Right renal pelvis (tissue), 4 donors: ENCODE measurements at regions not wholly inside any gene's neighbourhood (a gene's known extent, or its start where the extent isn't known, plus 50 kb on each side); places are given as distances from the start of the nearest gene placed in this dataset.
"Not testable (repeated sequence)": the region's sequence is repeated elsewhere in the genome, so short reads cannot be mapped to it uniquely, and the experiment has no call there.

ENCODE experiments used
- DNase-seq, 4 donors: peaks; one replicate each; pipeline ENCODE4 v3.0.0-alpha.2; 2013; ENCODE audit warnings: low read depth in 4 of 4, low spot score in 3 of 4, missing footprints in 1 of 4

GRCh38 chr10:35889971-35890675, 248.0 kb upstream of the FZD8 start:
- no peak for DNase-seq

DNA sequence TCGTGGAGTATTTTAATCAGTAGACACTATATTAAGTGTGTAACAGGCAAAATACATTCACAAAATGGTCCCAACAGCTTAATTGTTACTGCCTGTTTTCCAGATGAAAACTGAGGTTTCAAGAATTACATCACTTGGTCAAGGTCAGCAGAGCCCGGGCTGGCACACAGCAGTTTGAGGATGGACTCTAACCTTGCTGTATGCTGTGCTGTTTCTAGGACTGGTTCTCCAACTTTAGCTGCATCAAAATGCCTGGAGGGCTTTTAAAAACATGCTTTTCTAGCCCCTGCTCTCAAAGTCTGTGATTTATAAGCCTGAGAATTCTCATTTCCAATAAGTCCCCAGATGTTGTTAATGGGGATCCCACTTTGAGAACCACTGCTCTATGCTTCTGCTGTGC, 247.1 kb upstream of the FZD8 start:
- no peak for DNase-seq

- DNase-seq, result no peak
Observed at GRCh38 chr10:35888400-35888799, 246.3 kb upstream of the FZD8 start.

DNA sequence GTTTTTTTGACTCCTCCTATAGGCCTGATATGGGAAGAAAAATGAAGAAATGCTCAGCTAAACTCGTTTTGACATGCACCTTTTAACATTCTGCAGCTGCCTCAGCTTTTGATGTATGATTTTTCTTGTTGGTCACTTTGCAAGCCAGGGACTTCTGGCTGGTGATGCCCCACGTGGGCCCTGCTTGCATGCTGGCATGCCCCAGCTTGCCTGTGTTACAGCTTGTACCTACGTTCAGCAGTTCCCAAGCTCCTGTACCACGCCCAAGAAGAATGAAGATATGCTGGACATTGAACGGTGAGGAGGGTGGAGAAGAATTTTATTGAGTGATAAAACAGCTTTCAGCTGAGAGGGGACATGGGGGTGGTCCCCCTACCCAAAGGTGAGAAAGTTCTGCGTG, 245.6 kb upstream of the FZD8 start:
- no peak for DNase-seq

- DNase-seq, result no peak
Observed at GRCh38 chr10:35885076-35885475, 243.0 kb upstream of the FZD8 start.

GRCh38 chr10:35884657-35885071, 242.6 kb upstream of the FZD8 start:
- no peak for DNase-seq

DNA sequence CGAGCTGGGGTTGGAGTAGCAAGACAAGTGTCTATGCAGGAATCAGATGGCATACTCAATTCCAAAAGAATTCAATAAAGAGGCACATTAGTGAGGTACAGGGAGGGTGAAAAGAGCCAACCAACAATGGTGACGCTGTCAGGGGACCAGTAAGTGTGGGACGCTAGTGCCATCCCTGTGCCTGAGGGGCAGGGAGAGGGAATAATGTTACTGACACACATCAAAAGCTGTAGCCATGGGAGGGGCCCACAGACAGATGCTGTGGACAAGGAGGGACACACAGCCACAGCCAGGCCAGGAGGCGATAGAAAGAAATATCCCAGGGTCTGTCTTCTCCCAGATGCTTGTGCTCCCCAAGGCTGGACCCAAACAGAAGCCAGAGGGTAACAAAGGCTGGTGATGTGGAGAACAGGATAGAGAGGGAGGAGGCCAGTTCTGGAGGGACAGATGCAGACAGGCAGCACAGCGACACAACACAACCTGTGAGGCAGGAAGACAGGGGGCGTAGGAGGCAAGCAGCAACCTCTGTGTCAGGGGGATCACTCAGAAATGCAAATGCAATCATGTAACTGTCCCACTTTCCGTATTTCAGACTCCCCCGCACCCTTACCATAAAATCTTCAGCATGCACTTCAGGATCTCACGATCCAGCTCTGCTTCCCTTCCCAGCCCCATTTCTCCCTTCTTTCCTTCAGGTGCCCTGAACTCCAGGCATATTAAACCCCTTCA, 240.5 kb upstream of the FZD8 start:
- no peak for DNase-seq

DNA sequence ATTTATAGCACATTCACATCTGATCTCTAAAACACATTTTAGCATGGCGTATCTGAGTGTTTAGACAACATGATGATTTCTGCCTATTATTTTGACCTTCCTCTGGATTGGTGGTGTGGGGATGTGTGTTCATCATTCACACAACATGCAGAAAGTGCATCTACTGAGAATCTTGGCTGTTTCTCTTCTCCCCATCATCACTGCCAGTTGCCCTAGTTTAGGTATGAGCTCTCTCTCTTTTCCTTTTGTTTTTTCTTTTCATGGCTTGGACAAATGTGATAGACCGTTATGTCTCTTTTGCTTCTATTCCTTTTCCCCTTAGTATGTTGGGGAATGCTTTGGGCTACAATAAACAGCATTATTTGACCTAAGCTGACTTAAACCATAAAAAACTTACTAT, 239.2 kb upstream of the FZD8 start:
- DNase-seq, result no peak

DNA sequence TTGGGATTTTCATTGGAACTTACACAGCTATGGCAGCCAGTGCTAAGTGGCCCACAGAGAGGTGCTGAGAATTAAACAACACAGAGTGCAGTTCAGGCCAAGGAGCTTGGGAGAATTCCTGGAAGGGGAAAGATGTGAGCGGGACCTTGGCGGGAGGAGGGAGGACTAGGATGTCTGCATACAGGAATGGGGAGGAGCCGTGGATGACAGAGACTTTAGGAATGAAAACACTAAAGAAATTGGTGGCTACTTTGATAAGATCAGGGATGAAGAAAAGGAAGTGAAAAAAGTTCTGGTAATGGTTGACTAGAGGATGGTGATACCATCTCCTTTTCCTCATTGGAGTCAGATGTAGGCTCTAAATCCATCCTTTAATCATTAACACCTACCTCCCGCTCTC, 234.2 kb upstream of the FZD8 start:
- DNase-seq, result no peak

- no peak for DNase-seq
Observed at GRCh38 chr10:35875016-35875676, 233.1 kb upstream of the FZD8 start.

GRCh38 chr10:35874311-35875015, 232.4 kb upstream of the FZD8 start:
- DNase-seq, result no peak

DNA sequence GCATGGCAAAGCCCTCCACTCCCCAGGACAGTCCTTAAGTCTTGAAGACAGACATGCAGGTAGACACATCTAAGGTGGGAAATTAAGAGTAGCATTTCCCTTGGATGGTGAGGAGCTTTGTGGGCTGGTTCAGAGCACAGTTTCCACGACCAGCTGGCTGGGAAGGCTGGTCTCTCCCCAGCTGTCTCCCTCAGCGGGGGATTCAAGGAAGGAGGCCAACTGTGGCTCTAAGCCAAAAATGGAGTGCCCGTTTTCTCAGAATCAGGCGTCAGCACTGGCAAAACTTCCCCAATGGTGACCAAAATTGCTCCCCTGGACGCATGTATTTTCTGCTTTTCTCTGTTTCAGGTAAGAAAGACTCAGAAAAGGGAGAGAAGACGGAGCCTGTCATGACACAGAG, 230.6 kb upstream of the FZD8 start:
- DNase-seq, result no peak

- DNase-seq, result no peak
Observed at GRCh38 chr10:35870665-35871310, 228.7 kb upstream of the FZD8 start.

DNA sequence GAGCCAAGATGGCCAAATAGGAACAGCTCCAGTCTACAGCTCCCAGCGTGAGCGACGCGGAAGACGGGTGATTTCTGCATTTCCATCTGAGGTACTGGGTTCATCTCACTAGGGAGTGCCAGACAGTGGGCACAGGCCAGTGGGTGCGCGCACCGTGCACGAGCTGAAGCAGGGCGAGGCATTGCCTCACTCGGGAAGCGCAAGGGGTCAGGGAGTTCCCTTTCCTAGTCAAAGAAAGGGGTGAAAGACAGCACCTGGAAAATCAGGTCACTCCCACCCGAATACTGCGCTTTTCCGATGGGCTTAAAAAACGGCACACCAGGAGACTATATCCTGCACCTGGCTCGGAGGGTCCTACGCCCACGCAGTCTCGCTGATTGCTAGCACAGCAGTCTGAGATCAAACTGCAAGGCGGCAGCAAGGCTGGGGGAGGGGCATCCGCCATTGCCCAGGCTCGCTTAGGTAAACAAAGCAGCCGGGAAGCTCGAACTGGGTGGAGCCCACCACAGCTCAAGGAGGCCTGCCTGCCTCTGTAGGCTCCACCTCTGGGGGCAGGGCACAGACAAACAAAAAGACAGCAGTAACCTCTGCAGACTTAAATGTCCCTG, 216.7 kb upstream of the FZD8 start:
- DNase-seq, result not testable (repeated sequence)

DNA sequence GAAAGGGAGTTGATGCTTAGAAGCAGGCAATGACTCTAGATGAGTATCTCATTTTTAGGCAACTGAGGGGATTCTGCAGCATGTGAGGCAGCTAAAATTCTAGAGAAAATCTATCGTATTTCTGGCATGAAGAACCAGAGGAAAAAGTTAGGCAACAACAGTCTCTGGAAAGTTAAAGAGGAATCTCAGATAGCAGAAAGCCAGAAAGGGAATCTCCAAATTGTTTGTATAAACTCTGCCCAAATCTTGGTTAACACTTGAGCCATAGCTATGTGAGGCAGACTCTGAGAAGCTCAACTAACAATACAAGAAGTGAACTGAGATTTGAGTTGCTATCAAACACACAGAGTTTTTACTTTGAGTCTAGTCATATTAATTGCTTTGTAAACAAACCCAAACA, 215.8 kb upstream of the FZD8 start:
- no peak for DNase-seq

- DNase-seq, result no peak
Observed at GRCh38 chr10:35855155-35855947, 213.3 kb upstream of the FZD8 start.

- no peak for DNase-seq
Observed at GRCh38 chr10:35854661-35855060, 212.6 kb upstream of the FZD8 start.

DNA sequence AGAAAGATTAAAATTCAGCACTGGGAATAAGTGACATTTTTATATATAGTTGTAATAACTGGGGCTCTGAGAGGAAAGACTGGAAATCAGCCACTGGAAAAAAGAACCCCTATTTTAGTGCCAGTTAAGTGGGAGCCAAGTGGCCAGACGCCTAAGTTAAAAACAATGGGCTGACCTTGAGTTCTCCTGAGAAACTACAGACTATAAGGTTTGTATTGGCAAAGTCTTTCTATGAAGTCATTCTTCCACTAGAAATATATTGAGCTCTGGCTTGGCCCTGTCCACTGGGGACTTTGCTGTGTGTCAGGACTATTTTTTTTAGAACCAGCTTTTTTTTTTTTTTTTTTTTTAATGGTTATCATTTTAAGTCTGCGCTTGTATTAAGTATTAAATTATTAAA, 210.6 kb upstream of the FZD8 start:
- no peak for DNase-seq

- DNase-seq, result no peak
Observed at GRCh38 chr10:35848412-35848811, 206.3 kb upstream of the FZD8 start.

DNA sequence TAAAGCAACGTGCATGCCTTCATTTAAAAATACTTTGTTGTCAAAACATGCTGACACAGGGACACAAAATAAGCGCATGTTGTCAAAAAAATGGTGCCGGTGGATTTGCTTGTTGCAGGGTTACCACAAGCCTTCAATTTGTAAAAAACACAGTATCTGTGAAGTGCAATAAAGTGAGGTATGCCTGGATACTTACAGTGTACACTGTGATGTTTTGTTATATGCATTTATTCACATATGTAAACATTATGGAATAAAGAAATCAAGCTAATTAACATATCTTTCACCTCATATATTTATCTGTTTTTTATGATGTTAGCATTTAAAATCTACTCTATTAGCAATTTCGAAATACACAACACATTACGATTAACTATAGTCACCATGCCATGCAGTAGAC, 202.6 kb upstream of the FZD8 start:
- DNase-seq, result no peak
